ENCODE measurements at regions not wholly inside any gene's neighbourhood (a gene's known extent, or its start where the extent isn't known, plus 50 kb on each side); places are given as distances from the start of the nearest gene placed in this dataset.

- DNase-seq (ENCODE audit: low read depth): no peak
- no peak for TF ChIP-seq CTCF (conservative IDR thresholded peaks at IDR 0.05; ENCODE audit: low read depth, low read length)
- H3K4me3 ChIP-seq (ENCODE audit: low read depth, low read length): no peak overlapping the region
Measured at GRCh38 chr5:83780699-83781350, 60.2 kb upstream of the HAPLN1 start.

GRCh38 chr5:83777856-83778255 lies 57.2 kb upstream of the HAPLN1 start:
- DNase-seq (ENCODE audit: low read depth): peak; percentile 13
- no peak for TF ChIP-seq CTCF (conservative IDR thresholded peaks at IDR 0.05; ENCODE audit: low read depth, low read length)
- no peak overlapping the region for H3K4me3 ChIP-seq (ENCODE audit: low read depth, low read length)

- H3K4me3 ChIP-seq (ENCODE audit: low read depth, low read length): no peak overlapping the region
- no peak for TF ChIP-seq CTCF (conservative IDR thresholded peaks at IDR 0.05; ENCODE audit: low read depth, low read length)
- no peak for DNase-seq (ENCODE audit: low read depth)
Measured at GRCh38 chr5:83776437-83777031, 55.9 kb upstream of the HAPLN1 start.

All from choroid plexus epithelial cell (primary cell).